Naive thymus-derived CD4-positive, alpha-beta T cell (primary cell): ENCODE measurements at regions not wholly inside any gene's neighbourhood (a gene's known extent, or its start where the extent isn't known, plus 50 kb on each side); places are given as distances from the start of the nearest gene placed in this dataset.

Source experiments
- ATAC-seq: fragments of 150-1000 bp; cut with Tn5 transposase; 2 replicates; pipeline ENCODE4 v1.10.0; 2021; ENCODE audit warnings: mild to moderate bottlenecking, moderate library complexity
- CTCF ChIA-PET: fragments of 350-600 bp; sonication (Branson Sonifier 250); formaldehyde crosslinking; loops from one replicate; lab custom pipeline; 2021; ENCODE audit warnings: antibody characterized with exemption; lab: Charles Lee
- POLR2A ChIA-PET: fragments of 350-600 bp; sonication (Branson Sonifier 250); formaldehyde crosslinking; loops from one replicate; lab custom pipeline; 2021; ENCODE audit warnings: antibody characterized with exemption, inconsistent platforms; lab: Charles Lee
- DNase-seq, 9 donors: peaks; one replicate each; pipeline versions ENCODE4 v3.0.0 to v3.0.0-alpha.2; 2020 to 2022; ENCODE audit warnings: mixed read lengths in 1 of 9
- H3K27ac ChIP-seq: one replicate; pipeline ENCODE4 v1.7.0; 2013; ENCODE audit warnings: mild to moderate bottlenecking, low read depth, low read length, moderate library complexity
- H3K27me3 ChIP-seq, 2 donors: one replicate each; pipeline ENCODE4 v1.7.0; 2013; ENCODE audit warnings: low read length in 2 of 2, mild to moderate bottlenecking in 2 of 2, moderate library complexity in 2 of 2; ENCODE audit not compliant: control insufficient read depth in 2 of 2, insufficient read depth in 2 of 2
- H3K36me3 ChIP-seq, 3 experiments: 1 replicate in 2 of 3; 2 replicates in 1 of 3; pipeline ENCODE4 v1.7.0; 2013; ENCODE audit warnings: low read length in 3 of 3, mild to moderate bottlenecking in 3 of 3, moderate library complexity in 1 of 3; ENCODE audit not compliant: insufficient read depth in 3 of 3, control insufficient read depth in 2 of 3
- H3K4me1 ChIP-seq, 2 donors: one replicate each; pipeline ENCODE4 v1.7.0; 2013; ENCODE audit warnings: low read length in 2 of 2, mild to moderate bottlenecking in 2 of 2, moderate library complexity in 1 of 2; ENCODE audit not compliant: control insufficient read depth in 2 of 2, insufficient read depth in 2 of 2
- H3K4me3 ChIP-seq: 2 replicates; pipeline ENCODE4 v1.7.0; 2013; ENCODE audit warnings: mild to moderate bottlenecking, low read length
- H3K9me3 ChIP-seq, 3 experiments: 1 replicate in 2 of 3; 2 replicates in 1 of 3; pipeline ENCODE4 v1.7.0; 2013; ENCODE audit warnings: low read length in 3 of 3; ENCODE audit not compliant: control insufficient read depth in 2 of 3
- H3K27ac Mint-ChIP-seq, 9 donors: one replicate each; pipeline ENCODE4 v1.8.0; 2020 to 2022; ENCODE audit warnings: mixed read lengths in 9 of 9, mild to moderate bottlenecking in 8 of 9, moderate library complexity in 5 of 9, inconsistent platforms in 2 of 9
- H3K27me3 Mint-ChIP-seq, 5 donors: one replicate each; pipeline ENCODE4 v1.8.0; 2021 to 2022; ENCODE audit warnings: mixed read lengths in 5 of 5, mild to moderate bottlenecking in 1 of 5
- H3K36me3 Mint-ChIP-seq, 5 donors: one replicate each; pipeline ENCODE4 v1.8.0; 2020 to 2022; ENCODE audit warnings: mixed read lengths in 5 of 5, mild to moderate bottlenecking in 3 of 5, inconsistent platforms in 1 of 5
- H3K4me1 Mint-ChIP-seq, 7 donors: one replicate each; pipeline ENCODE4 v1.8.0; 2020 to 2022; ENCODE audit warnings: mixed read lengths in 7 of 7, mild to moderate bottlenecking in 3 of 7, inconsistent platforms in 1 of 7
- H3K4me3 Mint-ChIP-seq, 10 donors: one replicate each; pipeline ENCODE4 v1.8.0; 2020 to 2022; ENCODE audit warnings: mild to moderate bottlenecking in 10 of 10, mixed read lengths in 10 of 10, moderate library complexity in 6 of 10, inconsistent platforms in 2 of 10
- H3K9me3 Mint-ChIP-seq, 11 donors: one replicate each; pipeline ENCODE4 v1.8.0; 2020 to 2022; ENCODE audit warnings: mixed read lengths in 11 of 11, mild to moderate bottlenecking in 4 of 11, inconsistent platforms in 1 of 11, moderate library complexity in 1 of 11
- intact Hi-C, 2 donors: fragments of 100-400 bp; cut with micrococcal nuclease; formaldehyde crosslinking; loops; one replicate each; pipeline ENCODE4 v1.15.1; 2023

GRCh38 chr18:47758000-47758399 is 172.5 kb downstream of the SMAD2 start:
- H3K27me3 ChIP-seq: peaks cover 0 to 5% of the 10 kb centered on the region in 2 donors
- no peak overlapping the region for H3K4me3 ChIP-seq
- no peak overlapping the region for H3K27ac Mint-ChIP-seq
- intact Hi-C loops: no loop called here
- H3K27ac ChIP-seq: no peak overlapping the region
- peaks cover 0 to 24% (median 6%) of the 10 kb centered on the region in 5 donors for H3K36me3 Mint-ChIP-seq
- ATAC-seq (no peak), DNase-seq (no peak)
- no peaks in the 10 kb centered on the region for H3K9me3 ChIP-seq
- no peaks in the 10 kb centered on the region for H3K36me3 ChIP-seq
- H3K4me1 Mint-ChIP-seq: peaks cover 0 to 6% (median 0%) of the 10 kb centered on the region in 7 donors
- peaks cover 0 to 28% (median 15%) of the 10 kb centered on the region in 11 donors for H3K9me3 Mint-ChIP-seq
- peaks cover 19 to 69% (median 45%) of the 10 kb centered on the region in 5 donors for H3K27me3 Mint-ChIP-seq
- CTCF ChIA-PET: no interaction called here
- POLR2A ChIA-PET: no interaction called here
- no peak overlapping the region for H3K4me3 Mint-ChIP-seq
- H3K4me1 ChIP-seq: no peaks in the 10 kb centered on the region

- Mint-ChIP-seq H3K27me3 (peaks cover 10 to 61% (median 40%) of the 10 kb centered on the region in 5 donors), H3K4me1 (peaks cover 0 to 6% (median 0%) of the 10 kb centered on the region in 7 donors), H3K4me3 (no peak overlapping the region), H3K27ac (no peak overlapping the region), H3K9me3 (peaks cover 0 to 28% (median 15%) of the 10 kb centered on the region in 11 donors), H3K36me3 (peaks cover 0 to 24% (median 6%) of the 10 kb centered on the region in 5 donors)
- intact Hi-C loops: no loop called here
- Histone ChIP-seq H3K4me3 (no peak overlapping the region), H3K4me1 (no peaks in the 10 kb centered on the region), H3K36me3 (no peaks in the 10 kb centered on the region), H3K27ac (no peak overlapping the region), H3K27me3 (peaks cover 0 to 5% of the 10 kb centered on the region in 2 donors), H3K9me3 (no peaks in the 10 kb centered on the region)
- peak; percentile 72 for ATAC-seq
- ChIA-PET POLR2A (interaction anchor here (0.6 kb wide), 1 partner anchor 687 kb away, joined by 4 read pairs; no protein-coding TSS in a partner anchor), CTCF (no interaction called here)
- DNase-seq: peak in 8 of 9 donors; percentile 10 to 59 (median 30)
Observed at GRCh38 chr18:47756364-47757016, 174.0 kb downstream of the SMAD2 start.

GRCh38 chr18:47755102-47755456 is 175.4 kb downstream of the SMAD2 start:
- H3K36me3 ChIP-seq: no peaks in the 10 kb centered on the region
- H3K9me3 ChIP-seq: no peaks in the 10 kb centered on the region
- intact Hi-C loops: no loop called here
- ChIA-PET POLR2A (no interaction called here), CTCF (interaction anchor here (0.7 to 1.4 kb wide), 2 partner anchors 12 to 59 kb away, joined by 3 to 4 read pairs; no protein-coding TSS in a partner anchor)
- H3K27ac Mint-ChIP-seq: no peak overlapping the region
- H3K27me3 ChIP-seq: no peaks in the 10 kb centered on the region
- H3K9me3 Mint-ChIP-seq: peaks cover 0 to 20% (median 9%) of the 10 kb centered on the region in 11 donors
- H3K27me3 Mint-ChIP-seq: peaks cover 5 to 50% (median 30%) of the 10 kb centered on the region in 5 donors
- ATAC-seq (no peak), DNase-seq (no peak)
- H3K4me1 ChIP-seq: no peaks in the 10 kb centered on the region
- H3K27ac ChIP-seq: no peak overlapping the region
- no peak overlapping the region for H3K4me3 ChIP-seq
- H3K36me3 Mint-ChIP-seq: peaks cover 0 to 19% (median 2%) of the 10 kb centered on the region in 5 donors
- peaks cover 0 to 6% (median 0%) of the 10 kb centered on the region in 7 donors for H3K4me1 Mint-ChIP-seq
- H3K4me3 Mint-ChIP-seq: no peak overlapping the region

- no peaks in the 10 kb centered on the region for H3K9me3 ChIP-seq
- H3K27ac Mint-ChIP-seq: no peak overlapping the region
- no peak overlapping the region for H3K4me3 Mint-ChIP-seq
- intact Hi-C loops: no loop called here
- H3K4me1 Mint-ChIP-seq: peaks cover 0 to 6% (median 3%) of the 10 kb centered on the region in 7 donors
- POLR2A ChIA-PET: no interaction called here
- CTCF ChIA-PET: interaction anchor here (1.4 kb wide), 1 partner anchor 59 kb away, joined by 3 read pairs; no protein-coding TSS in a partner anchor
- H3K9me3 Mint-ChIP-seq: peaks cover 0 to 14% (median 5%) of the 10 kb centered on the region in 11 donors
- H3K27ac ChIP-seq: no peak overlapping the region
- ATAC-seq (peak; percentile 62), DNase-seq (peak in 6 of 9 donors; percentile 6 to 71 (median 20))
- H3K4me3 ChIP-seq: no peak overlapping the region
- peaks cover 0 to 14% (median 0%) of the 10 kb centered on the region in 5 donors for H3K36me3 Mint-ChIP-seq
- H3K27me3 ChIP-seq: no peaks in the 10 kb centered on the region
- no peaks in the 10 kb centered on the region for H3K4me1 ChIP-seq
- H3K36me3 ChIP-seq: no peaks in the 10 kb centered on the region
- H3K27me3 Mint-ChIP-seq: peaks cover 5 to 45% (median 25%) of the 10 kb centered on the region in 5 donors
Observed at GRCh38 chr18:47754311-47755101, 176.0 kb downstream of the SMAD2 start.

GRCh38 chr18:47752796-47753645 is 177.4 kb downstream of the SMAD2 start:
- Mint-ChIP-seq H3K36me3 (peaks cover 0 to under 1% (median 0%) of the 10 kb centered on the region in 5 donors), H3K27ac (no peak overlapping the region), H3K9me3 (peaks cover 0 to 2% (median 0%) of the 10 kb centered on the region in 11 donors), H3K4me1 (peaks cover 0 to 7% (median 5%) of the 10 kb centered on the region in 7 donors), H3K4me3 (no peak overlapping the region), H3K27me3 (peaks cover 7 to 31% (median 12%) of the 10 kb centered on the region in 5 donors)
- Histone ChIP-seq H3K27me3 (peaks cover 0 to 8% of the 10 kb centered on the region in 2 donors), H3K9me3 (no peaks in the 10 kb centered on the region), H3K36me3 (no peaks in the 10 kb centered on the region), H3K27ac (no peak overlapping the region), H3K4me3 (no peak overlapping the region), H3K4me1 (peaks cover 0 to 6% of the 10 kb centered on the region in 2 donors)
- ChIA-PET CTCF (interaction anchor here (0.5 to 1.0 kb wide), 3 partner anchors 11 to 640 kb away, joined by 3 to 7 read pairs (median 3); no protein-coding TSS in a partner anchor), POLR2A (no interaction called here)
- intact Hi-C loops: no loop called here
- DNase-seq (peak in 1 of 9 donors; percentile 17), ATAC-seq (no peak)

- CTCF ChIA-PET: no interaction called here
- Mint-ChIP-seq H3K4me1 (peaks cover 0 to 7% (median 4%) of the 10 kb centered on the region in 7 donors), H3K27ac (no peak overlapping the region), H3K9me3 (no peaks in the 10 kb centered on the region), H3K27me3 (peaks cover 2 to 14% (median 8%) of the 10 kb centered on the region in 5 donors), H3K36me3 (no peaks in the 10 kb centered on the region), H3K4me3 (no peak overlapping the region)
- intact Hi-C loops: no loop called here
- H3K4me1 ChIP-seq: peaks cover 0 to 6% of the 10 kb centered on the region in 2 donors
- no peaks in the 10 kb centered on the region for H3K9me3 ChIP-seq
- POLR2A ChIA-PET: no interaction called here
- no peak for DNase-seq
- no peak for ATAC-seq
- no peak overlapping the region for H3K4me3 ChIP-seq
- no peak overlapping the region for H3K27ac ChIP-seq
- no peaks in the 10 kb centered on the region for H3K36me3 ChIP-seq
- peaks cover 0 to 8% of the 10 kb centered on the region in 2 donors for H3K27me3 ChIP-seq
Observed at GRCh38 chr18:47750889-47751423, 179.5 kb downstream of the SMAD2 start.
